ENCODE measurements at regions not wholly inside any gene's neighbourhood (a gene's known extent, or its start where the extent isn't known, plus 50 kb on each side); places are given as distances from the start of the nearest gene placed in this dataset.

DNA sequence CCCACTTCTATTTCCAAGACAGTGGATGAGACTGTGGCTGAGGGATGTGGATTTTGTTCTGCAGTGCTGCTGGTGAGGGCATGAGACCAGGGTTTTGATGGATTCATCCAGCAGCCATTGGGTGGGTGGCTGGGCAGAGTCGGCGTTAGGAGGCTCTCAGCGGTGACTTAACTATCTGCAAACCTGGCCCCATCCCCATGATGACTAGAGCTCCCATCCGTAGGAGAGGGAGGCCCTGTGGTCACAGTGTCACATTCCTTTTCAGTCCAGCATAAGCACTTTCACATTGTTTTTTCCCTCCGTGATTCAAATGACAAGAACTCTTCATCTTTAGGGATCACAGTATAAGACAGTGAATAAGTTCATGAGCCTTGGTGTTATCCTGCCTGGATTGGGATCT is 60.4 kb upstream of the SPRY4 start:
- Histone ChIP-seq H3K9me3 (no peaks in the 10 kb centered on the region), H3K4me1 (peaks cover 2 to 36% (median 13%) of the 10 kb centered on the region in 12 donors), H3K27me3 (no peaks in the 10 kb centered on the region), H3K27ac (no peak overlapping the region), H3K36me3 (no peaks in the 10 kb centered on the region), H3K4me3 (no peak overlapping the region)
- 68 to 87% (median 70%) methylated on average over 5 of the region's 5 CpGs for WGBS, 4 donors
- intact Hi-C loops (cut with DNase I) = no loop called here
- no peak for DNase-seq
- no peak for TF ChIP-seq POLR2A (IDR thresholded peaks at IDR 0.05)
- TF ChIP-seq, protein P1, sequence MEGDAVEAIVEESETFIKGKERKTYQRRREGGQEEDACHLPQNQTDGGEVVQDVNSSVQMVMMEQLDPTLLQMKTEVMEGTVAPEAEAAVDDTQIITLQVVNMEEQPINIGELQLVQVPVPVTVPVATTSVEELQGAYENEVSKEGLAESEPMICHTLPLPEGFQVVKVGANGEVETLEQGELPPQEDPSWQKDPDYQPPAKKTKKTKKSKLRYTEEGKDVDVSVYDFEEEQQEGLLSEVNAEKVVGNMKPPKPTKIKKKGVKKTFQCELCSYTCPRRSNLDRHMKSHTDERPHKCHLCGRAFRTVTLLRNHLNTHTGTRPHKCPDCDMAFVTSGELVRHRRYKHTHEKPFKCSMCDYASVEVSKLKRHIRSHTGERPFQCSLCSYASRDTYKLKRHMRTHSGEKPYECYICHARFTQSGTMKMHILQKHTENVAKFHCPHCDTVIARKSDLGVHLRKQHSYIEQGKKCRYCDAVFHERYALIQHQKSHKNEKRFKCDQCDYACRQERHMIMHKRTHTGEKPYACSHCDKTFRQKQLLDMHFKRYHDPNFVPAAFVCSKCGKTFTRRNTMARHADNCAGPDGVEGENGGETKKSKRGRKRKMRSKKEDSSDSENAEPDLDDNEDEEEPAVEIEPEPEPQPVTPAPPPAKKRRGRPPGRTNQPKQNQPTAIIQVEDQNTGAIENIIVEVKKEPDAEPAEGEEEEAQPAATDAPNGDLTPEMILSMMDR (IDR thresholded peaks at IDR 0.05) = no peak
- no peak for ATAC-seq

DNA sequence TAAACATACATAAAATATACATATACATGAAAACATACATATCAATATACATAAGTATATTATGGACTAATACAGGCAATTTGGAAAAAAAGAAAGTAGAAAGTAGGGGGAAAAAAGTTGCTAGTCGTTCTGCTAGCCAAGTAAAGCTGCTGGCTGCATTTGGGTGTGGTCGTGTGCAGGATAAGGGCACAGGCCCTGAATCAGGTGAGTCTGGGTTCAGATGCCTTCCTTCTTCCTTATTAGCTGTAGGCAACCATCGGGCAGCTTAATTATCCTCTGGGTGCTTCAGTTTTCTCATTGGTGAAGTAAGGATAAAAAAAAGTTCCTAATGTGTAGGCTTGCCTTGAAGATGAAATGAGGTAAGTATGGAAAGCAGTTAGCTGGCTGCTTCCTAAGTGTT is 59.2 kb upstream of the SPRY4 start:
- Histone ChIP-seq H3K27me3 (no peaks in the 10 kb centered on the region), H3K4me1 (peaks cover 0 to 24% (median under 1%) of the 10 kb centered on the region in 12 donors), H3K4me3 (no peak overlapping the region), H3K9me3 (no peaks in the 10 kb centered on the region), H3K36me3 (no peaks in the 10 kb centered on the region), H3K27ac (no peak overlapping the region)
- no peak for TF ChIP-seq POLR2A (IDR thresholded peaks at IDR 0.05)
- TF ChIP-seq, protein P1 (IDR thresholded peaks at IDR 0.05) = no peak
- ATAC-seq = no peak
- DNase-seq = no peak
- intact Hi-C loops (cut with DNase I) = no loop called here
- WGBS, 4 donors = 84 to 91% (median 88%) methylated on average over 3 of the region's 3 CpGs

DNA sequence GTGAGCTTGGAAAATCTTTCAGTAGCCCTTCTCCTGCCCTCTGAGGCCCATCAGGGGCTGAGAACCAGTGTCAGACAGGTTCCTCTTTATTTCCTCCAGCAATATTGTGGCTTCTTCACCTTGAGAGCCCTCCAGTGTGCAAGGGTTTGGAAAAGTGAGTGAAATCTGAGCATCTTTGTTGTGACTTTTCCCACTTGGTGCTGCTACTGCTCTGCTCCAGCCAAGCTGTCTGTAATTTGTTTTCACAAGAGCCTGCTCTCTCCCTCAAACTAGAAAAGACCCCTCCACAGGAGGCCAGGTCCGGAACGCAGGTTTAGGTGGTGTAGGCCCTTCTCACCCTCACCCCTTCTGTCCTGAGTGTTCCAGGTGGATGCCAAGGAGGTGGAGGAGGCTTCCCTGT is 57.4 kb upstream of the SPRY4 start:
- no peaks in the 10 kb centered on the region for H3K27me3 ChIP-seq
- no peak for DNase-seq
- peaks cover 0 to 13% (median 0%) of the 10 kb centered on the region in 12 donors for H3K4me1 ChIP-seq
- no peak for TF ChIP-seq POLR2A (IDR thresholded peaks at IDR 0.05)
- TF ChIP-seq, protein P1 (IDR thresholded peaks at IDR 0.05) = no peak
- H3K9me3 ChIP-seq = no peaks in the 10 kb centered on the region
- no peaks in the 10 kb centered on the region for H3K36me3 ChIP-seq
- no peak for ATAC-seq
- WGBS, 4 donors = 85 to 95% (median 92%) methylated on average over 2 of the region's 2 CpGs
- H3K4me3 ChIP-seq = no peak overlapping the region
- intact Hi-C loops (cut with DNase I) = no loop called here
- H3K27ac ChIP-seq = no peak overlapping the region

DNA sequence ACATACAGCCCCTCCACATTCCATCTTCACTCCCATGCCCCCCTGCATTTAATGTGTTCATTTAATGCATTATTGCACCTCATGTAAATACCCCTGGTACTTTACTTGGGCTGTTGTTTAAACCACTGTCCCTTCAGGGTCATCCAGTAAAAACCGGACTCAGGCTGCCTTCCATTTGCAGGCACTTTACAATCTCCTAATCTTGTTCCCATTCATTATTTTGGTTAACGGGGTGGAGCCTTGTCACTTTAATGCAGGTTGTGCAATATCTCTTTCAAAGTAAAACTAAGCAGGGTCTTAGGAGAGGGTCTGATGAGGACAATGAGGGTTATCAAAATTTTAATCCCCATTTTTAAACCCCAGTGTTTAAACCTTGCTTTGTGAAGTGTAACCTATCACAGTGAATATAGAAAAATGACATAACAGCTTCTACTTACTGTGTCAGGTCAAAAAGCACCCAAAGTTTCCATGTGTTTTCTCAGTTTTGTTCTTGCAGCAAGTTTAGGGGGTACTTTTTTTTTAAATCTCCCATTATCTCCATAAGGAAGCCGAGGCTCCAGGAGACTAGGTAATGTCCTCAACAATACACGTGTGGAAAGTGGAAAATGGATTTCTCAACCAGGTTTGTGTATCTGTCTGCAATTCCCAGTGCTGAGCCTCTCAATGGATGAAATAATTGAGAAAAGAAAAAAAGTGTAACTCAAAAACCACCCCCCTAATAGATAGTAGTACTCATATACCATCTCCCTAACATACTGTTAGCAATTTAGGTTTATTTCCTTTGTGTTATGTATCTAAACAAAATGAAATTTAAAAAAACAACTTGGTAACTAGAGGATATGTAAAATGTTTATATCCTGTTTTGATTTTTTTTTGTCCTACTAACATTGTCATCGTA is 54.2 kb upstream of the SPRY4 start:
- intact Hi-C loops (cut with DNase I) = no loop called here
- Histone ChIP-seq H3K4me1 (no peaks in the 10 kb centered on the region), H3K4me3 (no peak overlapping the region), H3K27me3 (no peaks in the 10 kb centered on the region), H3K9me3 (no peaks in the 10 kb centered on the region), H3K27ac (no peak overlapping the region), H3K36me3 (no peaks in the 10 kb centered on the region)
- 82 to 88% (median 83%) methylated on average over 5 of the region's 5 CpGs for WGBS, 4 donors
- no peak for DNase-seq
- TF ChIP-seq POLR2A (IDR thresholded peaks at IDR 0.05) = no peak
- TF ChIP-seq, protein P1 (IDR thresholded peaks at IDR 0.05) = no peak
- ATAC-seq = no peak

All from heart left ventricle (tissue), 16 donors.